Esophagus (tissue), 2 donors: ENCODE measurements at regions not wholly inside any gene's neighbourhood (a gene's known extent, or its start where the extent isn't known, plus 50 kb on each side); places are given as distances from the start of the nearest gene placed in this dataset.

Source experiments
- H3K27ac ChIP-seq, 2 donors: one replicate each; pipeline ENCODE4 v1.5.1; 2013; ENCODE audit warnings: low read depth in 2 of 2, mild to moderate bottlenecking in 2 of 2, inconsistent platforms in 1 of 2, low read length in 1 of 2, moderate library complexity in 1 of 2
- H3K27me3 ChIP-seq, 2 donors: one replicate each; pipeline ENCODE4 v1.6.1; 2013; ENCODE audit warnings: low read length in 2 of 2, control low read depth in 1 of 2, mild to moderate bottlenecking in 1 of 2; ENCODE audit not compliant: insufficient read depth in 2 of 2, control insufficient read depth in 1 of 2
- H3K36me3 ChIP-seq, 2 donors: one replicate each; pipeline ENCODE4 v1.6.1; 2013; ENCODE audit warnings: low read length in 1 of 2; ENCODE audit not compliant: control insufficient read depth in 2 of 2, insufficient read depth in 2 of 2
- H3K4me1 ChIP-seq, 2 donors: one replicate each; pipeline ENCODE4 v1.6.1; 2013; ENCODE audit warnings: low read length in 1 of 2; ENCODE audit not compliant: control insufficient read depth in 2 of 2, insufficient read depth in 2 of 2
- H3K4me3 ChIP-seq, 2 donors: one replicate each; pipeline ENCODE4 v1.5.1; 2013; ENCODE audit warnings: low read length in 2 of 2, mild to moderate bottlenecking in 2 of 2, low read depth in 1 of 2, moderate library complexity in 1 of 2
- H3K9me3 ChIP-seq, 2 donors: one replicate each; pipeline ENCODE4 v1.6.1; 2013; ENCODE audit warnings: mild to moderate bottlenecking in 2 of 2, low read depth in 1 of 2, low read length in 1 of 2, moderate library complexity in 1 of 2; ENCODE audit not compliant: control insufficient read depth in 2 of 2, insufficient read depth in 1 of 2
- WGBS, 2 donors: extraction: QIAGEN DNeasy Blood & Tissue Kit; methylation state at CpG; one replicate each; pipeline ENCODE4 v1.1.7; 2013; 5-methylcytosine and 5-hydroxymethylcytosine counted together
- donor health status: healthy with polysubstance abuse.
- donor health status: Bipolar disorder and iron deficiency.

DNA sequence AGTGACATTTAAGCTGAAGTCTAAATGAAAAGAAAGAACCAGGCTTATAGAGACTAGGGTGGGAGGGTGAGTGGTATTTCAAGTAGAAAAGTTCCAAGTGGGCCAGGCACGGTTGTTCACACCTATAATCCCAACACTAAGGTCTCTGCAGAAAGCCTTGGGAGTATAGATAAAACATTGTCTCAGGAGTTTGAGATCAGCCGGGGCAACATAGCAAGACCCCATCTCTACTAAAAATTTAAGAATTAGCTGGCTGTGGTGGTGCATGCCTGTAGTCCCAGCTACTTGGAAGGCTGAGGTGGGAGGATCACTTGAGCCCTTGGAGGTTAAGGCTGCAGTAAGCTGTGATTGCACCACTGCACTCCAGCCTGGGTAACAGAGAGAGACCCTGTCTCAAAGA lies 143.4 kb upstream of the PKDCC start:
- Histone ChIP-seq H3K27ac (no peak overlapping the region), H3K27me3 (no peaks in the 10 kb centered on the region)
- WGBS, 2 donors: 90 to 93% methylated on average over 2 of the region's 2 CpGs

DNA sequence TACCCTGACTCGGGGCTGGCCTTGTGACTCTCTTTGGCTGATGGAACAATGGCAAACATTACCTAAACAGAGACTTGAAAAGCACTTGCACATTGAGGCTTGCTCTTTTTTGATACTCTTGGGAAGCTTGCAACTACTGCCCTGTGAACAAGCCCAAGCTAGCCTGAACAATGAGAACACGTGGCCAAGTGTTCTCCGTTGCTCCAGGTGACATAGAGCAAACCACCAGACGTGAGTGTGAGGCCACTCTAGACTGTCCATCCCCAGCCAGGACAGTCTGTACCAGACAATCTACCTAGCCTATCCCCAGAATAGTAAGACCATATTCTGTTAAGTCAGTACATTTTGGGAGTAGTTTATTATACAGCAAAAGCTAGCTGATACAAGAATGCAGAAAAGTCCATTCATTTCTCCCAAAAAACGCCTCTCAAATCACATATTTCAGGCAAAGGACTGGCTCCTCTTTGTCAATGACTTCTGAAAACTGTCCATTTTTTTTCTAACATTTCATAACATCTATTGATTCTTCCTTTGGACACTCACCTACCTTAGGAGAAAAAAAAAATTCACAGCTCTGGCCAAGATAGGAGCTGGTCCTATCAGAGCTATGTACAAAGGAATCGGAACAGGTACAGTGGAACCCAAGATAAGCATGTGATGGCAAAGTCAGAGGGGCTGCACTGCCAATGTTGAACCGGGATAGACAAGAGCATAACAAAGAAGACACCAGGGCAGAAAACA lies 142.1 kb upstream of the PKDCC start:
- no peaks in the 10 kb centered on the region for H3K9me3 ChIP-seq
- H3K4me1 ChIP-seq: no peaks in the 10 kb centered on the region
- no peaks in the 10 kb centered on the region for H3K36me3 ChIP-seq
- H3K4me3 ChIP-seq: no peak overlapping the region
- WGBS, 2 donors: 55 to 58% methylated on average over 7 of the region's 7 CpGs
- no peaks in the 10 kb centered on the region for H3K27me3 ChIP-seq
- H3K27ac ChIP-seq: no peak overlapping the region

More for the DNA sequence above, 143.4 kb upstream of the PKDCC start:
- no peak overlapping the region for H3K4me3 ChIP-seq
- no peaks in the 10 kb centered on the region for H3K9me3 ChIP-seq
- no peaks in the 10 kb centered on the region for H3K36me3 ChIP-seq
- no peaks in the 10 kb centered on the region for H3K4me1 ChIP-seq

DNA sequence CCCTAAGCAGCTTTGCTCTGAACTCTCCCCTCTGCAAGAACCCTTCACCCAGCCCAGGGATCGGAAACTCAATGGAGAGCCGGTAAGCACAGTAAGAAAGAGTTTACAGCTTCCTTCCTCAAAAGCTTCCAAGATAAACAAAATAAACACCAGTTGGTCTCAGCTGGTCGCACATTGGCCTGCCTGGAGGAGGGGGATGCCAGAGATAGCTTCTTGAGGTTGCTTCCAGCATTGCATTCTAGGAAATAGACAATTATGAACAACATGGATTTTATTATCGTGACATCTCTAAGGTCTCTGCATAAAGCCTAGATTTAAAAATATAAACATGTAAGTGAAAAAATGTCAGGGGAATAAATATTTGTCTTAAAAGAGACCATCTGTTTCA lies 141.5 kb upstream of the PKDCC start:
- H3K4me3 ChIP-seq: no peak overlapping the region
- H3K27ac ChIP-seq: no peak overlapping the region
- no peaks in the 10 kb centered on the region for H3K4me1 ChIP-seq
- H3K9me3 ChIP-seq: no peaks in the 10 kb centered on the region
- no peaks in the 10 kb centered on the region for H3K27me3 ChIP-seq
- 60 to 61% methylated on average over 4 of the region's 4 CpGs for WGBS, 2 donors
- no peaks in the 10 kb centered on the region for H3K36me3 ChIP-seq

DNA sequence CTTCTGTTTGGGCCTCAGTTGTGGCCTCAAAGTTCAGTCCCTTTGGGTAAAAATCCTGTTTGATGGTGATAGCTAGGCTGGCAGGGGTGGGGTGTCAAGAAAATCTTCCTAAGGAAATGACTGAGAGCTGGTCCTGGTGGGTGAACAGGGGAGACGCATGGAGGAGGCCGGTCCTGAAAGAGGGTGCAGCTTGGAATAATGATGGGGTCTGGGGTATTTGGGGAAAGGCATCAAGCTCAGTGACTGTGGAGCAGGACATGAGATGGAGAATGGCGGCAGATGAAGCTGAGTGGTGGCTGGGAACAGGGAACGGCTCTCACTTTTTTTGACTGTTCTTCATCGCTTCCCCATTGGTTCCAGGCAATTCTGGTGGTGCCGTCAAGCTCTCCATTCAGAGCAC lies 140.7 kb upstream of the PKDCC start:
- Histone ChIP-seq H3K27me3 (no peaks in the 10 kb centered on the region), H3K9me3 (no peaks in the 10 kb centered on the region), H3K4me3 (no peak overlapping the region), H3K27ac (no peak overlapping the region), H3K4me1 (no peaks in the 10 kb centered on the region), H3K36me3 (no peaks in the 10 kb centered on the region)
- WGBS, 2 donors: 94 to 97% methylated on average over 6 of the region's 6 CpGs

DNA sequence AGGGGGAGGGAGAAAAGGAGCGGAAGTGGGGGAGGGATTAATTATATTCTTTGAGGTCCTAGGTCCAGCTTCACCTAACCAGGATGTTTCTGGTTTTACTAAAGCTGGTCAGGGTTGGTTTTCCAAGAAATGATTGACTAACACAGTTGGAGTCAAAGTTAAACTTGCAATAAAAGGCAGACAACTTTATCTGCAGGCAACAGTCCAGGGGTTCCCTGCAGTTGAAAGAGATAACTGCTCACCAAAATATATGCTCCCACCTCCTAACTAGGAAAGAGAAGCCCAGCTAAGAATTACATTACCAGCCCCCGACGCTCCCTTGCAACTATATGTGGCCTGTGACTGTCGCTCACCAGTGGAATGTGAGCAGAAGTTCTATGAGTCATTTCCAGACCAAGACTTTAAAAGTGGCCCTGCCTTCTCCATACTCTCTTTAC lies 140.0 kb upstream of the PKDCC start:
- Histone ChIP-seq H3K9me3 (no peaks in the 10 kb centered on the region), H3K36me3 (no peaks in the 10 kb centered on the region)
- whole genome bisulfite sequencing, 2 donors: 68 to 82% methylated on average over 4 of the region's 4 CpGs

DNA sequence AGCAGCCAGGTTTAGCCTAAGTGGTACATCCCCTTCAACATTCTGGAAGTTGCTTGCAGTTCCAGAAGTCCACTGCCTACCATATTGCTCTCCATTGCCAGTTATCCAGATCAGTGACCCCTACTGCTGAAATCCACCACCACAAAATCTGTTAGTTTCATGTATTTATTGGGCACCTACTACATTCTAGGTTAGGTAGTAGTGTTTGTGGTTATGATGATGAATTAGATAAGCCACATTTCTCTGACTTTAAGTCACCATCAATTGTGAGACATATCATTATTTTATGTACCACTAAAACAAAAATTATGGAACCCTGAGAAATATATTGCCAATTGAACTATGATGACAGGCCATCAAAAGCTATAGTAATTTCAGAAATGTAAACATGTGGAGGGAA lies 139.5 kb upstream of the PKDCC start:
- H3K27me3 ChIP-seq: no peaks in the 10 kb centered on the region
- H3K4me3 ChIP-seq: no peak overlapping the region
- H3K4me1 ChIP-seq: no peaks in the 10 kb centered on the region
- H3K27ac ChIP-seq: no peak overlapping the region
- H3K9me3 ChIP-seq: no peaks in the 10 kb centered on the region
- H3K36me3 ChIP-seq: no peaks in the 10 kb centered on the region

More for the DNA sequence above, 140.0 kb upstream of the PKDCC start:
- H3K27me3 ChIP-seq: no peaks in the 10 kb centered on the region
- H3K27ac ChIP-seq: no peak overlapping the region
- H3K4me3 ChIP-seq: no peak overlapping the region
- H3K4me1 ChIP-seq: no peaks in the 10 kb centered on the region

DNA sequence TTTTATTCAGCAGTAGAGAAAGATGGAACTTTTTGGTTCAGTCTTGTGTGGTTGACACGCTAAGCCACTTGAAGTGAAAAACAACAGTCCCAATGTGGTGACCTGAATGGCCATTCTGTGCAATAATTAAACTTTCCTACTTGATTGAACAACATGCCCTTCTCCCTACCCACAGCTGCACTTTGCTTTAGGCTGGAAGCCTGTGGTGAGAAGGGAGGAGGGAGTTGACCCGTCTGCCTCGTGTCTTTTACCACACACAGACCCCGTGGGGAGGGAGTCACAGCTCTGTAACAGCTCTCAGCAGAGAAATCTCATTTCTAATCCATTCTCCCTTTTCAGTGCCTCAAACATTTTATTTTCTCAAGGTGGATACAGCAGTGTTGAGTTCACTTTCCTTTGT lies 138.2 kb upstream of the PKDCC start:
- H3K9me3 ChIP-seq: no peaks in the 10 kb centered on the region
- H3K4me1 ChIP-seq: no peaks in the 10 kb centered on the region
- H3K36me3 ChIP-seq: no peaks in the 10 kb centered on the region
- H3K27me3 ChIP-seq: no peaks in the 10 kb centered on the region
- 51 to 67% methylated on average over 4 of the region's 4 CpGs for WGBS, 2 donors
- no peak overlapping the region for H3K4me3 ChIP-seq
- H3K27ac ChIP-seq: no peak overlapping the region

DNA sequence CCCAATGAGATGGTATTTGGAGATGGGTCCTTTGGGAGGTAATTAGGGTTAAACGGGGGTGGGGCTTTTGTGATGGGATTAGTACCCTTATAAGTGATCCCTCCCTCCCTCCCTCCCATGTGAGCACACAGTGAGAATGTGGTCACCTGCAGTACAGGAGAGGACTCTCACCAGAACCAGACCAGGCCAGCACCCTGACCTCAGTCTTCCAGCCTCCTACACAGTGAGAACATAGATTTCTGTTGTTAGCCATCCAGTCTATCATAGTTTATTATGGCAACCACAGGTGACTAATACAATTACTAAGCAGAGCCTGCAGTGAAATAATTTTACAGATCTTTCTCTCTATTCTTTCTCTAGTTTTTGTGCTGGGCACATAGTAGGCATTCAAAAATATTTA lies 137.7 kb upstream of the PKDCC start:
- no peaks in the 10 kb centered on the region for H3K9me3 ChIP-seq
- H3K4me1 ChIP-seq: no peaks in the 10 kb centered on the region
- 62 to 69% methylated on average over 1 of the region's 1 CpG for WGBS, 2 donors

DNA sequence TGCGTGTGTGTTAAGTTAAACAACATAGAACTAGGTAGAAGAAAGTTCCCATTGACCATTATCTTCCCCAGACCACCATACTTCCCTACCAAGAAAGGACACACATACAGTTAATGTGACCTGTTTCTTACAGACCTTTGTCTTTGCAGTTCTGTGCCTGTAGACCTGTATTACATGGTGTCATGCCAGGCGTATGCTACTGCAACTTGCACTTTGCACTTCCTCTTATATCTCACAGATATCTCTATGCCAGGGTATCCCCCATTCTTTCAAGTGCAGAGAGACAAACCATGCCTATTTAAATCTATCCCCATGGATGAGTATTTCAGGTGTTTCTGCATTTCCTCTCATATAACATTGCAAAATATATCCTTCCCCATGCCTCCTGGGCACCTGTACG lies 136.8 kb upstream of the PKDCC start:
- H3K4me3 ChIP-seq: no peak overlapping the region
- 78 to 88% methylated on average over 3 of the region's 3 CpGs for WGBS, 2 donors
- H3K36me3 ChIP-seq: no peaks in the 10 kb centered on the region
- no peaks in the 10 kb centered on the region for H3K27me3 ChIP-seq
- no peaks in the 10 kb centered on the region for H3K4me1 ChIP-seq
- no peak overlapping the region for H3K27ac ChIP-seq
- H3K9me3 ChIP-seq: no peaks in the 10 kb centered on the region

More for the DNA sequence above, 137.7 kb upstream of the PKDCC start:
- Histone ChIP-seq H3K27ac (no peak overlapping the region), H3K36me3 (no peaks in the 10 kb centered on the region), H3K27me3 (no peaks in the 10 kb centered on the region), H3K4me3 (no peak overlapping the region)

DNA sequence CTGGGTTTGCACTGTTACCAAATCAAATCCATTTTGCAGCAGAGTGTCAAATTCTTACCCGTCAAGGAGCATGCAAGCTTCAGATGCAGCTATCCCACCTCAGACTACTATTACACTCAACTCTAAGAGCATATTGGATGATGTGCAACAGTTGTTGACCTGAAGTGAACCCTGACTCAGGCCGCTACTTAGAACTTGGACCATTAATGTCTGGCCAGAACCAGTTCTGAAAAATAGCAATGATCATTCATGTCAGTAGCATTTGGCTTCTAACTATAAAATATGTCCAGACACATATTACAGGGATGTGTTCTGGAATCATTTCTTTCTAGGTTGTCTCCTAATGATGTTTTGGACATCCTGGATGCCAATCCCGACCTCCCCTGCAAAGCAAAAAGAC lies 135.5 kb upstream of the PKDCC start:
- H3K36me3 ChIP-seq: no peaks in the 10 kb centered on the region
- no peaks in the 10 kb centered on the region for H3K9me3 ChIP-seq
- H3K4me1 ChIP-seq: no peaks in the 10 kb centered on the region
- 74 to 79% methylated on average over 3 of the region's 3 CpGs for WGBS, 2 donors
- H3K27me3 ChIP-seq: no peaks in the 10 kb centered on the region
- H3K27ac ChIP-seq: no peak overlapping the region
- H3K4me3 ChIP-seq: no peak overlapping the region
